Hepatocyte (in vitro differentiated cells): ENCODE measurements at regions not wholly inside any gene's neighbourhood (a gene's known extent, or its start where the extent isn't known, plus 50 kb on each side); places are given as distances from the start of the nearest gene placed in this dataset.

Experiments used
- DNase-seq: peaks from one replicate; pipeline ENCODE4 v3.0.0-alpha.2; 2016; ENCODE audit warnings: low spot score
- H2AFZ ChIP-seq: fragments of 200-600 bp; sonication (generic); 2 replicates; pipeline ENCODE4 v1.6.0; 2016; ENCODE audit warnings: antibody characterized with exemption, mild to moderate bottlenecking
- H3K27ac ChIP-seq: fragments of 200-600 bp; sonication (generic); 2 replicates; pipeline ENCODE4 v1.5.1; 2016; ENCODE audit warnings: mild to moderate bottlenecking
- H3K27me3 ChIP-seq: fragments of 200-600 bp; sonication (generic); 2 replicates; pipeline ENCODE4 v1.6.1; 2016
- H3K36me3 ChIP-seq: fragments of 200-600 bp; sonication (generic); replicated peaks from 2 replicates; pipeline ENCODE4 v1.5.1; 2016; ENCODE audit warnings: low read depth; ENCODE audit not compliant: insufficient read depth
- H3K4me1 ChIP-seq: fragments of 200-600 bp; sonication (generic); 2 replicates; pipeline ENCODE4 v1.5.1; 2016; ENCODE audit warnings: mild to moderate bottlenecking, moderate library complexity; ENCODE audit not compliant: insufficient read depth
- H3K4me2 ChIP-seq: fragments of 200-600 bp; sonication (generic); 2 replicates; pipeline ENCODE4 v1.6.0; 2016
- H3K4me3 ChIP-seq: fragments of 200-600 bp; sonication (generic); 2 replicates; pipeline ENCODE4 v1.5.1; 2016; ENCODE audit warnings: mild to moderate bottlenecking
- H3K79me2 ChIP-seq: fragments of 200-600 bp; sonication (generic); 2 replicates; pipeline ENCODE4 v1.6.0; 2017; ENCODE audit warnings: mild to moderate bottlenecking
- H3K9me2 ChIP-seq: fragments of 200-600 bp; sonication (generic); replicated peaks from 2 replicates; pipeline ENCODE4 v1.6.0; 2017; ENCODE audit warnings: mild to moderate bottlenecking; ENCODE audit not compliant: insufficient read depth
- H3K9me3 ChIP-seq: fragments of 200-600 bp; sonication (generic); 2 replicates; pipeline ENCODE4 v1.5.1; 2016; ENCODE audit warnings: low read depth, mild to moderate bottlenecking
- H4K20me1 ChIP-seq: fragments of 200-600 bp; sonication (generic); 2 replicates; pipeline ENCODE4 v1.6.0; 2016; ENCODE audit warnings: mild to moderate bottlenecking; ENCODE audit not compliant: insufficient read depth, poor library complexity, severe bottlenecking
- EZH2 ChIP-seq: fragments of 200-600 bp; sonication (generic); IDR thresholded peaks from 2 replicates; pipeline ENCODE4 v1.6.1; 2016; ENCODE audit warnings: antibody characterized with exemption, mild to moderate bottlenecking, borderline replicate concordance
- EZH2phosphoT487 ChIP-seq: fragments of 200-600 bp; sonication (generic); IDR thresholded peaks from one replicate; pipeline ENCODE4 v1.6.1; 2018; ENCODE audit warnings: antibody characterized with exemption, mild to moderate bottlenecking, low read depth, moderate library complexity; ENCODE audit not compliant: unreplicated experiment, severe bottlenecking
- WGBS: methylation state at CpG from one replicate; pipeline ENCODE4 v1.1.6; 2016; ENCODE audit warnings: low lambda C conversion rate; ENCODE audit errors: missing lambda C conversion rate; 5-methylcytosine and 5-hydroxymethylcytosine counted together
- TF ChIP-seq, protein P1 (sequence below): fragments of 200-600 bp; sonication (generic); IDR thresholded peaks from 2 replicates; pipeline ENCODE4 v1.5.1; 2016; ENCODE audit warnings: antibody characterized with exemption, mild to moderate bottlenecking; ENCODE audit not compliant: poor library complexity

DNA sequence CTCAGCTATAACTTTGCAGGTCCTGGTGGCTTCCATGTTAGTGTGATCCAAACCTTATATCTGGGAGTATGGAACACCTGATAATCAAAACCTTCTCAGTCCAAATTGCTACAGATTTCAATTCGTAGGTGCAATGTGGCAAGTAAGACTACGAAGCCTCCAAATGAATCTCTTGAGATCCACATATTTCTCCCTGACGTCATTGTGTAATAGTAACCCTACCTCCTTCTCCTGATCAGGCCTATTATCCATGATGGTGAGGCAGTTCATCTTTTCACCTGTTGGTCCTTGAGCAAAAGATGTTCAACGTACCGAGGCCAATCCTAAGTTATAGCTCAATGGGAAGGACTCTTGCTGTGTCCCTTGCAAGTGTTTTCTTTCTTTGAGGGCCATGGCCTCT, 115.9 kb upstream of the CHRM3 start:
- 93% methylated on average over 5 of the region's 5 CpGs for WGBS
- Histone ChIP-seq H3K36me3 (no peaks in the 10 kb centered on the region), H3K9me2 (no peaks in the 10 kb centered on the region), H3K9me3 (no peaks in the 10 kb centered on the region), H3K27ac (peak overlapping the region; percentile 23), H2AFZ (no peak overlapping the region), H3K4me2 (no peak overlapping the region), H3K4me3 (no peak overlapping the region), H4K20me1 (no peaks in the 10 kb centered on the region), H3K4me1 (peaks cover 3% of the 10 kb centered on the region), H3K79me2 (no peaks in the 10 kb centered on the region), H3K27me3 (no peaks in the 10 kb centered on the region)
- no peak for TF ChIP-seq EZH2
- TF ChIP-seq, protein P1, sequence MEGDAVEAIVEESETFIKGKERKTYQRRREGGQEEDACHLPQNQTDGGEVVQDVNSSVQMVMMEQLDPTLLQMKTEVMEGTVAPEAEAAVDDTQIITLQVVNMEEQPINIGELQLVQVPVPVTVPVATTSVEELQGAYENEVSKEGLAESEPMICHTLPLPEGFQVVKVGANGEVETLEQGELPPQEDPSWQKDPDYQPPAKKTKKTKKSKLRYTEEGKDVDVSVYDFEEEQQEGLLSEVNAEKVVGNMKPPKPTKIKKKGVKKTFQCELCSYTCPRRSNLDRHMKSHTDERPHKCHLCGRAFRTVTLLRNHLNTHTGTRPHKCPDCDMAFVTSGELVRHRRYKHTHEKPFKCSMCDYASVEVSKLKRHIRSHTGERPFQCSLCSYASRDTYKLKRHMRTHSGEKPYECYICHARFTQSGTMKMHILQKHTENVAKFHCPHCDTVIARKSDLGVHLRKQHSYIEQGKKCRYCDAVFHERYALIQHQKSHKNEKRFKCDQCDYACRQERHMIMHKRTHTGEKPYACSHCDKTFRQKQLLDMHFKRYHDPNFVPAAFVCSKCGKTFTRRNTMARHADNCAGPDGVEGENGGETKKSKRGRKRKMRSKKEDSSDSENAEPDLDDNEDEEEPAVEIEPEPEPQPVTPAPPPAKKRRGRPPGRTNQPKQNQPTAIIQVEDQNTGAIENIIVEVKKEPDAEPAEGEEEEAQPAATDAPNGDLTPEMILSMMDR = no peak
- no peak for TF ChIP-seq EZH2phosphoT487
- DNase-seq = no peak

DNA sequence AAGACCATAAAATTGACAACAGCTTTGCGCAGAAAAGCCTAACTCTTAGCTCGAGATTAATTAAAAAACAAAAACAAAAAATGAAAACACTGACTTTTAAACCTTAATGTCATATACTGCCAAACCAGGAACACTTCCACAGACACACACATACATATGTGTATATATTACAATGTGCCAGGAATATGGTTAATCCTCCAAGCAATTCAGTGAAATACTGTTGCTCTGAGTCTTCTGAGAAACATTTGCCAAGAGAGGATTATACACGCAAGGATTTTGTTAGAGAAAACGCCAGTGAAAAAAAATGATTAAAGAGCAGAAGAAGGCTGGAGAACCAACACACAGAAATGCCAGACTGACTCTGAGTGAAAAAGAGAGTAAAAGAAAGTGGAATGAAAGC, 116.7 kb upstream of the CHRM3 start:
- no peaks in the 10 kb centered on the region for H3K27me3 ChIP-seq
- H4K20me1 ChIP-seq = no peaks in the 10 kb centered on the region
- no peak for TF ChIP-seq EZH2
- no peak for TF ChIP-seq EZH2phosphoT487
- TF ChIP-seq, protein P1 = no peak
- H3K36me3 ChIP-seq = no peaks in the 10 kb centered on the region
- no peaks in the 10 kb centered on the region for H3K9me2 ChIP-seq
- H3K4me1 ChIP-seq = peaks cover 3% of the 10 kb centered on the region
- no peaks in the 10 kb centered on the region for H3K9me3 ChIP-seq
- no peak overlapping the region for H2AFZ ChIP-seq
- H3K4me3 ChIP-seq = no peak overlapping the region
- whole genome bisulfite sequencing = 80% methylated on average over 4 of the region's 4 CpGs
- peak overlapping the region; percentile 33 for H3K27ac ChIP-seq
- DNase-seq = no peak
- no peak overlapping the region for H3K4me2 ChIP-seq
- no peaks in the 10 kb centered on the region for H3K79me2 ChIP-seq

DNA sequence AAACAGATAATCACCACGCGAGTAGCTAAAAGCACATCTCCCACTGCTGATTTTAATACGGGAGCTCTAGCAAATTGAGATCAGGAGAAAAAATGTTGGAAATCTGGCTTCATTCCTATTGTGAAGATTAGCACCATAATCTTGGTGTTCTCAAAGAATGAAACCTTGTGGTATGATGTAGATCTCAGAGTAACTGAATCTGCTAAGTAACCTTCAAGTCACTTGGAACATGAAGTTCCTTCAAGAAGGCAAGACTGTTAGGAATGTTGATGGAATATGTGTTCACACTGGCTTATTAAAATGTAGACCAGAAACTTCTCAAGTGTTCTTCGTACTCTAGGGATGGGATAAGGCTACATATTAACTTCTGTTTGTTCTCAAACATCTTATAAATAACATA, 117.4 kb upstream of the CHRM3 start:
- no peak overlapping the region for H2AFZ ChIP-seq
- peak overlapping the region; percentile 3 for H3K4me2 ChIP-seq
- H3K36me3 ChIP-seq = no peaks in the 10 kb centered on the region
- DNase-seq = no peak
- no peaks in the 10 kb centered on the region for H3K27me3 ChIP-seq
- 87% methylated on average over 4 of the region's 4 CpGs for WGBS
- no peaks in the 10 kb centered on the region for H3K9me2 ChIP-seq
- TF ChIP-seq, protein P1 = no peak
- TF ChIP-seq EZH2 (no peak), EZH2phosphoT487 (no peak)
- no peaks in the 10 kb centered on the region for H3K79me2 ChIP-seq
- H3K4me3 ChIP-seq = no peak overlapping the region
- H3K9me3 ChIP-seq = no peaks in the 10 kb centered on the region
- H3K4me1 ChIP-seq = peaks cover 3% of the 10 kb centered on the region
- H4K20me1 ChIP-seq = no peaks in the 10 kb centered on the region
- peak overlapping the region; percentile 33 for H3K27ac ChIP-seq

DNA sequence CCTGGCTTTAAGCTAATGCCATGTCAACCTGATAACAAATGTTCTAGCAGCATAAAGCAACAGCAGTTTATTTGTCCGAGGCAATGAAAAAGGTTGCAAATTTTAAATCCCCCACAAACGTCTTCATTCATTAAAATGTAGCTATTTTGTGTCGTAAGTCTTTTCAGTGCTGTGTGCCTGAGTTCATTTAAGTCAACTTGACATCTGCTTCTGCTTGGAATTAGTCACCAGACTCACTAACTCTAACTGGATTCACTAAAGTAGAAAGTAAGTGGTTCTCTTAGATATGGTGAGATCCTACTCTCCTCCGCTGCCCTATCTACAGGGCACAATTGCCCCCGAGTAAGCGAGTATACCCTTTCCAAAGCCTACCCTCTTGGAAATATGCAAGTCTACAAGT, 118.4 kb upstream of the CHRM3 start:
- 70% methylated on average over 6 of the region's 6 CpGs for WGBS
- Histone ChIP-seq H3K4me2 (no peak overlapping the region), H3K79me2 (no peaks in the 10 kb centered on the region), H3K36me3 (no peaks in the 10 kb centered on the region), H4K20me1 (no peaks in the 10 kb centered on the region), H3K27me3 (no peaks in the 10 kb centered on the region), H2AFZ (no peak overlapping the region), H3K27ac (no peak overlapping the region), H3K4me3 (no peak overlapping the region), H3K9me2 (no peaks in the 10 kb centered on the region), H3K4me1 (peaks cover 3% of the 10 kb centered on the region), H3K9me3 (no peaks in the 10 kb centered on the region)
- TF ChIP-seq EZH2phosphoT487 (no peak), EZH2 (no peak)
- TF ChIP-seq, protein P1 = no peak
- DNase-seq = no peak
